ENCODE measurements at regions not wholly inside any gene's neighbourhood (a gene's known extent, or its start where the extent isn't known, plus 50 kb on each side); places are given as distances from the start of the nearest gene placed in this dataset.
A peak's percentile ranks its signal among the peaks of the same experiment; 100 is the strongest.

DNA sequence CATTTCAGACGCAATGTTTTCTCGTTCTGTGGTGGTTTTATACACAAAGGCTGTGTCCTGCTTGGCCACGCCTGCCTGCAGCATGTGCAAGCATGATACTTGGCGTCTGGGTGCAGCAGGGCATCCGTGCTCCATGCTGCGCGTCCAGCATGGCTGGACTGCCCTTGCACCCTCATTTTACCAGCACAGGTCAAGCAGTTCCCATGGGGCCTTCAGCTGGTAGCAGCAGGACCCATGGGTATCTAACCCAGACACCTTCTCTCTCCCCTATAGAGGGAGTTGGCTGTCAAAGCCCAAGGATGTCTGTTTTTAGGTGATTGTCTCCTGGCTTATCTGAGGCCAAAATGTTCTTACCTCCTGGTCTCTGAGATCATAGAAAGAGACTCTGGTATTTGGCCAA is 158.3 kb upstream of the PITX1 start:
- no peak overlapping the region for H3K4me3 Mint-ChIP-seq
- no peak for DNase-seq
- H3K27me3 Mint-ChIP-seq: peaks cover 66% of the 10 kb centered on the region
- H3K27ac Mint-ChIP-seq: no peak overlapping the region
- ChIA-PET CTCF (interaction anchor here (1.5 kb wide), 2 partner anchors 13 to 136 kb away, joined by 4 to 8 read pairs; no protein-coding TSS in a partner anchor), POLR2A (no interaction called here)
- H3K36me3 Mint-ChIP-seq (ENCODE audit: low read depth): no peaks in the 10 kb centered on the region
- H3K4me1 Mint-ChIP-seq: peaks cover 1% of the 10 kb centered on the region
- no peaks in the 10 kb centered on the region for H3K9me3 Mint-ChIP-seq

DNA sequence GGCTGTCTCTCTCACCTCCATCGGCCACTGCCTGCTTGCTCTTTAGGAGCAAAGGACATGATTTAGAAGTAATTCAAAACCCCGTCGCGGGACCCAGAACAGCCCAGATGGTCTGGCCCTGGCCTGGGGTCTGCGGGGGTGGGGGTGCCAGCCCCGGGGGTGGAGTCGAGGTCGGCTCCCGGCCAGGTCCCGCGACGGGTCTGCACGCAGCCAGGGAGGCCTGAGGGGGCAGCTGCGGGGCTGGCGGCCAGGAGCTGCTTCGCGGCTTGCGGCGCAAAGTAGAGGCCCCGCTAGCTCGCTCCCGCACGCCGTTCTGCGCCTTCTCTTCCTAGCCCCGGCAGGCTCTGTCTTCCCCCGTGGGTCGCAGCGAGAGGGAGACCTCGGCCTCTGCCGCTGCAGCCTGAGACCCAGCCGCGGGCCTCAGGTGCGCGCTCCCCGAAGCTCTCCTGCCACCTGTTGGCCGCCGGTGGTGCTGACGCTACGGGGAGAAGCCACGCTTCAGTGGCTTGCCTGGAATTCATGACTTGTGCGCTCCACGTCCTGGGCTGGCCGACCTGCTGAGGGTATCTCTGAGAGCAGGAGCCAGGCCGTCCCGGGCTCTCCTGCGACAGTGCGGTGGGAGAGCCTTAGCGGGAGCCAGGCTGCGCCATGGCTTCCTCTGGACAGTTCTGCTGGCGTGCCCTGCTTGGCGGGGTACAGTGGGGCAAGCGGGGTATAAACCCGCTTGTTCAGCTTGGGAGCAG is 157.2 kb upstream of the PITX1 start:
- no peaks in the 10 kb centered on the region for H3K9me3 Mint-ChIP-seq
- no peak overlapping the region for H3K27ac Mint-ChIP-seq
- peaks cover 1% of the 10 kb centered on the region for H3K4me1 Mint-ChIP-seq
- peak; percentile 73 for DNase-seq
- ChIA-PET CTCF (interaction anchor here (0.6 to 2.1 kb wide), 10 partner anchors 12 to 866 kb away, joined by 3 to 8 read pairs (median 3); no protein-coding TSS in a partner anchor), POLR2A (no interaction called here)
- H3K36me3 Mint-ChIP-seq (ENCODE audit: low read depth): no peaks in the 10 kb centered on the region
- H3K4me3 Mint-ChIP-seq: peak overlapping the region; percentile 52
- H3K27me3 Mint-ChIP-seq: peaks cover 62% of the 10 kb centered on the region

DNA sequence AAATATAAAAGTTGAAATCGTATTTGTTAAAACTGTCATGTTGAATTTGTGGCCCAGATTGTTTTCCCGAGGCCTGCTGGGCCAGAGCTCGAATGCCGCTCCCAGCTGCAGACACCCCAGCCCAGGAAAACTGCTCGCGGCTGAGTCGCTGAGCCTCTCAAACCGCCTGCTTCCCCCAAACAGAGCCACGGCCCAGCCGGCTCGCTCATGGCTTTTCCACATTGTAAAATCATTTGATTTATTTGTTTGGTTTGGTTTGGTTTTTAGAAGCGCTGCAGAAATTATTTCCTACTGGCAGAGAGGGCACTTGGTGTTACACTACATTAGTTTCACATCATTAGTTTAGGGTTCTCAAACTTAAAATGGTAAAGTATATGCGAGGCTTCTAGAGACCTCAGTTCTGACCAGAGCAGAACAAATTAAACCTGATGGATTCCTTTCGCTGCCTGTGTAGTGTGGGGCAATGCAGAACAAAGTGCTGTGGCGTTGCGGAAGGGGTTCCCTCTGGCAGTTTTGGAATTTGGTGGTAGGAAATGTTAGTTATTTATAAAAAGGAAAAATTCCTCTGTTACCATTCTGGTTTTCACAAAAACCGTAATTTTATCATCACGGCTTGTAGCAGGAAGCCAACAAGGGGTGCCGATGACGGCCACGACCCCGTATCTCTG is 156.5 kb upstream of the PITX1 start:
- POLR2A ChIA-PET: no interaction called here
- Mint-ChIP-seq H3K4me3 (no peak overlapping the region), H3K27me3 (peaks cover 62% of the 10 kb centered on the region), H3K9me3 (no peaks in the 10 kb centered on the region), H3K4me1 (peaks cover 3% of the 10 kb centered on the region), H3K36me3 (ENCODE audit: low read depth) (no peaks in the 10 kb centered on the region), H3K27ac (no peak overlapping the region)
- CTCF ChIA-PET: interaction anchor here (0.6 to 2.1 kb wide), 8 partner anchors 12 to 865 kb away, joined by 3 to 8 read pairs (median 3); no protein-coding TSS in a partner anchor
- no peak for DNase-seq

DNA sequence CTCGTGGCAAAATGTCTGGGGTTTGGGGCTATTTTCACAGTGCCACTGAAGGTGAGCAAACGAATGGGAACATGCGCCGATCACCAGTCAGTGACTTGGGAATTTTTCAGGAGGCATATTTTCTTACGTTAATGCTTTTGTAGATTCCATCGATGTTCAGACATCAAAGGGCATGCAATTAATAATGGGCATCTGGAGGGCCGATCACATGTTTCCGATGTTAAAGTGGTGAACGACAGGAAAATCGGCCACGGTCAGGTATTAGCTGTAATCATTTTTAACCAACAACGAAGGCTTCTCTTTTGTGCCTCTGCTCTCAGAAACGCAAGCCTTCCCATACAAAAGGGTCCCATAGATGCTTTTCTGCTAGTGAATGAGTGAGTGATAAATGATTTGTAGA is 155.0 kb upstream of the PITX1 start:
- no peak overlapping the region for H3K4me3 Mint-ChIP-seq
- ChIA-PET CTCF (no interaction called here), POLR2A (no interaction called here)
- no peak overlapping the region for H3K27ac Mint-ChIP-seq
- peaks cover 53% of the 10 kb centered on the region for H3K27me3 Mint-ChIP-seq
- DNase-seq: no peak
- peaks cover 2% of the 10 kb centered on the region for H3K9me3 Mint-ChIP-seq
- H3K4me1 Mint-ChIP-seq: peaks cover 3% of the 10 kb centered on the region
- no peaks in the 10 kb centered on the region for H3K36me3 Mint-ChIP-seq (ENCODE audit: low read depth)

DNA sequence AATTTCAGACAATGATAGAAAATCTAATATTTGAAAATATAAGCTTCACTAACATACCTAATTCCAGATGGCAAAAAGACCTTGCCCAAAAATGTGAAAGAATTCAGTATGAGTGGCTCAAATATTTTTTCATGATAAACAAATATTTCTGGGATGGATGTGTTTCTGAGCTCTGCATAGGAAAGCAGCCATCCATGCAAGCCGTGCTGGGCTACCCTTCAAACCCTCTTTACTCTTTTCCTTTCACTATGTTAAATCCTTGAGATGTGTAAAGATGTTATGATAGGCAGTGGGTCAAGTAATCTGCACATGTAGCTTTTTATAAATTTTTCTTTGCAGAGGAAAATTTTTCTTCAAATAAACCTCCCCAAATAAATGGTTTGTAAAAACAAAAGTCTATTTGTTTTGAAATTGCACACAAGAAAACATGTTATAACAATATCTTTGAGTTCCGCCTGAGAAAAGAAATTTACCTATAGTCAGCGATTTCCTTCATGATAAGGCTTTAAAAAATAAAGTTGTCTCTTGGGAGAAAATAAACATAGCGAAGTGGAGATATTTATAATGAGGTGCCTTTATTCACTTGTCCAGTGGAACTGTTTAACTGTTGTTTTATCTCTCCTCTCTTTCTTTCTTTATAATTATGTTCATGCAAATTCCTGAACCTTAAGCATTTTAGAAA is 154.3 kb upstream of the PITX1 start:
- CTCF ChIA-PET: no interaction called here
- Mint-ChIP-seq H3K9me3 (peaks cover 2% of the 10 kb centered on the region), H3K27me3 (peaks cover 47% of the 10 kb centered on the region), H3K4me1 (peaks cover 3% of the 10 kb centered on the region), H3K36me3 (ENCODE audit: low read depth) (no peaks in the 10 kb centered on the region), H3K4me3 (no peak overlapping the region), H3K27ac (no peak overlapping the region)
- POLR2A ChIA-PET: no interaction called here
- DNase-seq: no peak

DNA sequence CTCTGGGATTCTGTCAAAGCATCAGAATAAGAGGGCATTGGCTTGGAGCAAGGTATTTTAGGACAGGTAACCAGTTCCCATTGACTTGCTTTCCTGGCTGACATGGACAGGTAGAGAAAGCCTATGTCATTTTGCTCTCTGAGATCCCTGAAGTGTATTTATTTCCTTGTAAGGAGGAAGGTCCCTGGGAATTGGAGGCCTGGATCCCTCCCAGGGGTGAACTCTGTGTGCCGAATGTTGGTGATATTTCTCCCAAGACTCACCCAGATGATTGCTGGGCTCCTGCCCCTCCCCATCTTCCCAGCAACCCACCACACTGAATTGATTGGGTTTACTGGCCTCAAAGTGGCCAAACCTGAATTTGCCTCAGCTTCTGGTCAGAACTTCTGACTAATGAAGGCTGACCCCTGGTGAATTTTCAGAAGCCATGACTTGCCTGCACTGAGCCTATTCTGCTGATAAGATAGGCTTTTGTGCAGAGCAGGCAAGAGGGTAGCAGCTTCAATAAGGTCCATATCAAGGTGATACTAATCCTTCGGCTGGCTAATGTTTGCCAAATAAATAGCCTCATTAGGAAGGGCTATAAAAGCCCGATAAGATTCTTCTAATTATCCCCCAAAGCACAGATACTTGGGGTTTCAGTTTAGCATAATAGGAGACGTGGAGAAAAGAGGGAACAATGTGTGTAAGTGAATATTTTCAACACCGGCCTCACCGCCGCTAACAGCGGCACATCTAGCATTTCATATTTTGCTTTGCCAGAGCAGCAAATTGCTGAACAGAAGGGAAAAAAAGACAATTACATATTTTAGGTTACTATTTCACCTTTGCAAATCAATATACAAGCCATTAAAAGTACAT is 152.9 kb upstream of the PITX1 start:
- CTCF ChIA-PET: no interaction called here
- POLR2A ChIA-PET: no interaction called here
- Mint-ChIP-seq H3K27ac (no peak overlapping the region), H3K4me3 (no peak overlapping the region), H3K36me3 (ENCODE audit: low read depth) (no peaks in the 10 kb centered on the region), H3K4me1 (peaks cover 3% of the 10 kb centered on the region), H3K9me3 (peaks cover 2% of the 10 kb centered on the region), H3K27me3 (peaks cover 35% of the 10 kb centered on the region)
- no peak for DNase-seq

DNA sequence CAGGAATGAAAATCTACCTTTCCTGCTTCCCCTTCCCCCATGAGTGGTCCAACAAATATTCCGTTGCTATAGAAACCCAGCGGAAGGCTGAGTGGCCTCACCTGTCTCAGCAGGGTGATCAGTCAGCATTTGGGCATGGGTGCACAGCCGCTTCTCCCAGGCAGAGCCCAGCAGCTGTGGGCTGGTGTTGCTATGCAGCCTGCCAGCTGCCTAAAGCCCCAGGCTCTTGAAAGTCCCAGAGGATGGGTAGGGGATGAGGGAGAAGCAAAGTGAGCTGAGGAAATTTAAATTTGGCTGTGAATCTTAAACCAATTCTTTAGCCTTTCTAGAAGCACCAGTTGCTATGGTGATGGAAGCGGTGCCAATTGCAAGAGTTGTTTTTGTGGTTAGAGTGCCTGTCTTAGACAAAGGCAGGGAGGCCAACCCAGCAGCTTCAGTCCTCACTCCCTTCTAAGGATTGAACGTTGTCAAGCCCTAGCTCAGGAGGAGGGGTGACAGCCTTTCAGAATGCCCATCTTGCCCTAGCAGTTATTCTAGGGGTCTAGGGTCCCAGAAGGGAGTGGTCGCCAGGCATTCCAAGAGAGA is 151.5 kb upstream of the PITX1 start:
- Mint-ChIP-seq H3K27me3 (peaks cover 28% of the 10 kb centered on the region), H3K36me3 (ENCODE audit: low read depth) (no peaks in the 10 kb centered on the region), H3K27ac (no peak overlapping the region), H3K4me3 (no peak overlapping the region), H3K4me1 (peaks cover 2% of the 10 kb centered on the region), H3K9me3 (peaks cover 2% of the 10 kb centered on the region)
- CTCF ChIA-PET: no interaction called here
- POLR2A ChIA-PET: no interaction called here
- no peak for DNase-seq

DNA sequence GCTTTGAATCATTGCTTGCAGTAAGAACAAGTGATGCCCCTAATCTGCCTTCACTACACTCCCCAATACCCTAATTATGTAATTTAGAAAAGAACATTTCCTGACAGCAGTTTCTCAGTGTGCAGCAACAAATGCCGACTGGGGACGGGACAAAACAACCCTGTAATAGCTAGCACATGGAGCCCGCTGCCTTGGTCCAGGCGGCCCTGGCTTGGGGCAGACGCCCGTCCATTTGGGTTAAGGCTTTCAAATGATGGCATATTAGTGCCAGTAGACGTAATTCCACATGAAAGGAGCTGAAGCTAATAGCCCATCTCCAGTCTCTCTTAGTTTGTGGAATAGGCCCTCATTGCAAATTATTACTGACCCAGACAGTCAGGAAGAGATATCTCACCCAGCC is 150.6 kb upstream of the PITX1 start:
- H3K4me1 Mint-ChIP-seq: peaks cover 2% of the 10 kb centered on the region
- no peak overlapping the region for H3K4me3 Mint-ChIP-seq
- CTCF ChIA-PET: no interaction called here
- POLR2A ChIA-PET: no interaction called here
- peaks cover 2% of the 10 kb centered on the region for H3K9me3 Mint-ChIP-seq
- no peak for DNase-seq
- H3K27ac Mint-ChIP-seq: no peak overlapping the region
- peaks cover 19% of the 10 kb centered on the region for H3K27me3 Mint-ChIP-seq
- H3K36me3 Mint-ChIP-seq (ENCODE audit: low read depth): no peaks in the 10 kb centered on the region

DNA sequence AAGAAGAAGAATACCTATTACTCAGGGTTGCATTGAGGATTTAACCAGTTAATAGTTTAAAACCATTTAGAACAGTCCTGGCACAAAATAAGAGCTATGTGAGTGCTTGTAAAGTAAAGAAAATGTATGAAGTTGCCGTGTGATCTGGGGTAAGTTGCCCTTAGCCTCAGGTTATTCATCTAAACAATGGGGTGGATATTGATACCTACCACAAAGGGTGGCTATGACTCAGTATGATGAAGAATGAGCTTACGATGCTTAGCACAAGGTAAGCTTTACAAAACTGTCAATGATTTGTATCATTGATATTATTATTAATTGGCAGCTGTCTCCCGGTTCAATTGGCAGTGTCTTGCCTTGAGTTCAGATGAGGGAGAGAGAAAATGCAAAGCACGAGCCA is 149.4 kb upstream of the PITX1 start:
- no peak for DNase-seq
- H3K27me3 Mint-ChIP-seq: peaks cover 8% of the 10 kb centered on the region
- peaks cover 2% of the 10 kb centered on the region for H3K4me1 Mint-ChIP-seq
- H3K36me3 Mint-ChIP-seq (ENCODE audit: low read depth): no peaks in the 10 kb centered on the region
- no peak overlapping the region for H3K4me3 Mint-ChIP-seq
- no peak overlapping the region for H3K27ac Mint-ChIP-seq
- CTCF ChIA-PET: interaction anchor here (1.2 kb wide), 1 partner anchor 14 kb away, joined by 3 read pairs; no protein-coding TSS in a partner anchor
- H3K9me3 Mint-ChIP-seq: peaks cover 2% of the 10 kb centered on the region
- POLR2A ChIA-PET: no interaction called here

DNA sequence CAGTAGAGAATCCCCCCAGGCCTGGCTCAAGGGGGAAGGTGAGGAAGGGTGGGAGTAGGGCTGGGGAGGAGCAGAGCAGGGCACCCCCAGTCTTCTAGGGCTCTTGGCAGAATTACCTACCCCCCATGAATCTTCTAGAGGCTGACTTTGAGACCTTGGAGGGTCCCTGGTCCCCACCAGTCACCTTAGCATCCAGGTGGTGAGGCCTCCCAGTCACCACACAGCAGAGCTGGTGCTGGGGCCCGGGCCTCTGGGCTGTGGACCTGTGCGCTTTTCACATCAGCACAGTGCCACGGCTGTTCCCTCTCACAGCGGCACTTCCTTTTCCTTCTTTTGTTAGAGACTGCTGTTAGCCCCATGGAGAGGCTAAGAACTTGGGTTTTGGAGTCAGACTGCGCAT is 148.6 kb upstream of the PITX1 start:
- CTCF ChIA-PET: interaction anchor here (1.2 kb wide), 1 partner anchor 13 kb away, joined by 3 read pairs; no protein-coding TSS in a partner anchor

DNA sequence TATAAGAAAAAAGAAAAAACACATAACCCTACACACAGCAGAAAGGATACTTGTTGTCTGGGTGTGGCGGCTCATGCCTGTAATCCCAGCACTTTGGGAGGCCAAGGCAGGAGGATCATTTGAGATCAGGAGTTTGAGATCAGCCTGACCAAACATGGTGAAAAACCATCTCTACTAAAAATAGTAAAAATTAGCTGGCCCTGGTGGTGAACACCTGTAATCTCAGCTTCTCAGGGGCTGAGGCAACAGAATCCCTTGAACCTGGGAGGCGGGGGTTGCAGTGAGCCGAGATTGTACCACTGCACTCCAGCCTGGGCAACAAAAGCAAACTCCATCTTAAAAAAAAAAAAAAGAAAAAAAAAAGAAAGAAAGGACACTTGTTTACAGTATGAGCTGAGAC is 147.6 kb upstream of the PITX1 start:
- ChIA-PET CTCF (interaction anchor here (0.5 kb wide), 1 partner anchor 1130 kb away, joined by 3 read pairs; no protein-coding TSS in a partner anchor), POLR2A (no interaction called here)
- Mint-ChIP-seq H3K27me3 (peaks cover under 1% of the 10 kb centered on the region), H3K4me1 (peaks cover 2% of the 10 kb centered on the region), H3K9me3 (peaks cover 2% of the 10 kb centered on the region), H3K27ac (no peak overlapping the region), H3K36me3 (ENCODE audit: low read depth) (no peaks in the 10 kb centered on the region), H3K4me3 (no peak overlapping the region)
- no peak for DNase-seq

More for the DNA sequence above, 148.6 kb upstream of the PITX1 start:
- Mint-ChIP-seq H3K4me3 (no peak overlapping the region), H3K27ac (no peak overlapping the region), H3K27me3 (peaks cover 5% of the 10 kb centered on the region), H3K9me3 (peaks cover 2% of the 10 kb centered on the region), H3K4me1 (peaks cover 2% of the 10 kb centered on the region), H3K36me3 (ENCODE audit: low read depth) (no peaks in the 10 kb centered on the region)
- POLR2A ChIA-PET: no interaction called here
- no peak for DNase-seq

DNA sequence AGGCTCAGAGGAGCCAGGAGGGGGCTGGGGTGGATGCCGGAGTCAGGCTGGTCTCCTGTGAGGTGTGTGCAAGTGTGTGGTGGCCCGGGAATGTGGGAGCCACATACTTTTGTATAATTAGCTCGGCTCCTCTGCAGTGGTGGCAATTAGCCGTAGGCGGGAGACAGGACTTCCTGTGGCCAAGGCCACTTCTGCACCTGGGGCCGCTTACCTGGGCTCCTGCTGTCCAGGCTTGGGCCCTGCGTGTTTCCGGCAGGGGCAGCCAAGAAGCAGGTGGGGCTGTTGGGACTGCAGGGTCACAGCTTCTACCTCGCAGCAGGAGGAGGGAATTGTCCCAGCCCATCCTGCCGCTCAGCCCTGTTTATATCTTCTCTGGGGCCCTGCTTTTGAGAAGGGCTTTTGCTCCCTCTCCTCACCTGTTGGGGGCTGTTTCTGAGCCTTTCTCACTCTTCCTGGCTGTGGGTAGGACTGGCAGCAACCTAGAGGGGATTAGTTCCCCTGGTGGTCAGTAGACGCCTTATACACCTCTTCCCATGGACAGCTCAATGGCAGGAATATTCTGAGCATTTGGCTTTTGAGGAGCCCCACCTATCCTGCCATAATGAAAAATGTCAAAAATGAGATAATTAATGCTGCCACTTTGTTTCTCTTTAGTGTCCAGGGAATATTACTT is 145.4 kb upstream of the PITX1 start:
- no peak overlapping the region for H3K27ac Mint-ChIP-seq
- H3K4me3 Mint-ChIP-seq: no peak overlapping the region
- no peak for DNase-seq
- no peaks in the 10 kb centered on the region for H3K36me3 Mint-ChIP-seq (ENCODE audit: low read depth)
- no peaks in the 10 kb centered on the region for H3K4me1 Mint-ChIP-seq
- ChIA-PET CTCF (interaction anchor here (1.5 kb wide), 1 partner anchor 12 kb away, joined by 8 read pairs; no protein-coding TSS in a partner anchor), POLR2A (no interaction called here)
- H3K9me3 Mint-ChIP-seq: no peaks in the 10 kb centered on the region
- no peaks in the 10 kb centered on the region for H3K27me3 Mint-ChIP-seq
